ENCODE measurements at regions not wholly inside any gene's neighbourhood (a gene's known extent, or its start where the extent isn't known, plus 50 kb on each side); places are given as distances from the start of the nearest gene placed in this dataset.

- TF ChIP-seq, protein P1, sequence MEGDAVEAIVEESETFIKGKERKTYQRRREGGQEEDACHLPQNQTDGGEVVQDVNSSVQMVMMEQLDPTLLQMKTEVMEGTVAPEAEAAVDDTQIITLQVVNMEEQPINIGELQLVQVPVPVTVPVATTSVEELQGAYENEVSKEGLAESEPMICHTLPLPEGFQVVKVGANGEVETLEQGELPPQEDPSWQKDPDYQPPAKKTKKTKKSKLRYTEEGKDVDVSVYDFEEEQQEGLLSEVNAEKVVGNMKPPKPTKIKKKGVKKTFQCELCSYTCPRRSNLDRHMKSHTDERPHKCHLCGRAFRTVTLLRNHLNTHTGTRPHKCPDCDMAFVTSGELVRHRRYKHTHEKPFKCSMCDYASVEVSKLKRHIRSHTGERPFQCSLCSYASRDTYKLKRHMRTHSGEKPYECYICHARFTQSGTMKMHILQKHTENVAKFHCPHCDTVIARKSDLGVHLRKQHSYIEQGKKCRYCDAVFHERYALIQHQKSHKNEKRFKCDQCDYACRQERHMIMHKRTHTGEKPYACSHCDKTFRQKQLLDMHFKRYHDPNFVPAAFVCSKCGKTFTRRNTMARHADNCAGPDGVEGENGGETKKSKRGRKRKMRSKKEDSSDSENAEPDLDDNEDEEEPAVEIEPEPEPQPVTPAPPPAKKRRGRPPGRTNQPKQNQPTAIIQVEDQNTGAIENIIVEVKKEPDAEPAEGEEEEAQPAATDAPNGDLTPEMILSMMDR (IDR thresholded peaks at IDR 0.05), result no peak
- TF ChIP-seq POLR2A (IDR thresholded peaks at IDR 0.05), result no peak
Observed at GRCh38 chr12:3999904-4000303, 126.7 kb upstream of the PARP11 start.

Data from uterus (tissue), 2 donors.